Small intestine (tissue), 7 donors: ENCODE measurements at regions not wholly inside any gene's neighbourhood (a gene's known extent, or its start where the extent isn't known, plus 50 kb on each side); places are given as distances from the start of the nearest gene placed in this dataset.
A peak's percentile ranks its signal among the peaks of the same experiment; 100 is the strongest.
"Not testable (repeated sequence)": the region's sequence is repeated elsewhere in the genome, so short reads cannot be mapped to it uniquely, and the experiment has no call there.

Source experiments
- DNase-seq, 2 donors: peaks; one replicate each; pipeline versions ENCODE4 v3.0.0 to v3.0.0-alpha.2; 2013
- FAIRE-seq: peaks from 2 replicates; lab custom pipeline; 2012; peaks lifted over from hg19 to GRCh38; lab: Jason Lieb, UNC
- H3K27ac ChIP-seq, 3 donors: one replicate each; pipeline ENCODE4 v1.5.1; 2013; ENCODE audit warnings: low read length in 2 of 3, mild to moderate bottlenecking in 2 of 3, control low read depth in 1 of 3, inconsistent platforms in 1 of 3, low read depth in 1 of 3, moderate library complexity in 1 of 3
- H3K27me3 ChIP-seq, 3 donors: one replicate each; pipeline ENCODE4 v1.6.1; 2013; ENCODE audit warnings: low read length in 3 of 3, inconsistent platforms in 1 of 3; ENCODE audit not compliant: control insufficient read depth in 3 of 3, insufficient read depth in 3 of 3
- H3K36me3 ChIP-seq, 3 donors: one replicate each; pipeline ENCODE4 v1.6.1; 2013; ENCODE audit warnings: low read length in 3 of 3, inconsistent platforms in 1 of 3, low read depth in 1 of 3, mild to moderate bottlenecking in 1 of 3, moderate library complexity in 1 of 3; ENCODE audit not compliant: control insufficient read depth in 3 of 3, insufficient read depth in 2 of 3
- H3K4me1 ChIP-seq, 3 donors: one replicate each; pipeline ENCODE4 v1.6.1; 2013; ENCODE audit warnings: low read length in 2 of 3, inconsistent platforms in 1 of 3, low read depth in 1 of 3, mild to moderate bottlenecking in 1 of 3, moderate library complexity in 1 of 3; ENCODE audit not compliant: control insufficient read depth in 3 of 3, insufficient read depth in 2 of 3
- H3K4me3 ChIP-seq, 3 donors: one replicate each; pipeline ENCODE4 v1.5.1; 2013; ENCODE audit warnings: low read length in 3 of 3, control low read depth in 1 of 3, inconsistent platforms in 1 of 3, low read depth in 1 of 3, mild to moderate bottlenecking in 1 of 3, moderate library complexity in 1 of 3
- H3K9me3 ChIP-seq, 2 donors: one replicate each; pipeline ENCODE4 v1.6.1; 2013; ENCODE audit warnings: low read depth in 1 of 2, low read length in 1 of 2; ENCODE audit not compliant: control insufficient read depth in 2 of 2, insufficient read depth in 1 of 2
- WGBS, 3 donors: extraction: QIAGEN DNeasy Blood & Tissue Kit; methylation state at CpG; one replicate each; pipeline ENCODE4 v1.1.7; 2013; 5-methylcytosine and 5-hydroxymethylcytosine counted together
- donor health status: healthy with polysubstance abuse.
- donor health status: control.
- donor health status: control.
- donor health status: Bipolar disorder and iron deficiency.
- donor health status: healthy.

DNA sequence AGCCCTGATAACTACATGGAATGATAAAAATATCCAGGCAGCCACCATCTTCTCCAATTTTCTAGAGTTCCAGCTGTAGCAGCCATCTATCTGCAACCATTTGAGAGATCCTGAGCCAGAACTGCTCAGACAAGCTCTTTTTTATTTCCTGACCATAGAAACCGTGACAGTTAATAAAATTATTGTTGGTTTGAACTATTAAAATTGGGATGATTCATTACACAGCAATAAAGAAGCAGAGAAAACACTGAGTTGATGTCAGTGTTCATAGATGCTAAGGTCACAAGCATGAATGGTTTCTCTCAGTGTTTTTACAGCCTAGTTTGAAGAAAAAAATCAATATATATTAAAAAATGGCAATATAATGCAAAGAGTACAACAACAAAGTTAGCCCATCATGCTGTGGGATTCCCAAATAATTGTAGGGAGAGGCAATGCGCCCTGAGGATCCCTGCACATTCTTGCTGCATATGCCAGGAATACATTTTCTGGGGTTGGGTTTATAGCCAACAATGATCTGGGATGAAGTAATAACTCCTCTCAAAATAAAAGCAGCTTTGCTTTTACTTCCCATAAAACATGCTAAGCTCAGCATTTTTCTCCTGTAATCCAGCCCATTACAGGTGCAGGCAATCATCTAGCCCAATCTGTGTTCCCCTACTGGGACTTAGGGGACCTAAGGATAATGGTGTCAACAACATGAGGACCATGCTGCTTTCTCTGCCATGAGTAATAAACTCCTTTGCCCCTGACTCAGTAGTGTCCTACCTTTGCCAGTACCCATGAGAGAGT, 84.0 kb downstream of the PABPC4L start:
- FAIRE-seq (no peak), DNase-seq (no peak)
- no peaks in the 10 kb centered on the region for H3K9me3 ChIP-seq
- H3K4me1 ChIP-seq, result no peaks in the 10 kb centered on the region
- H3K27me3 ChIP-seq, result no peaks in the 10 kb centered on the region
- WGBS, 3 donors, result 51 to 74% (median 57%) methylated on average over 2 of the region's 2 CpGs
- no peaks in the 10 kb centered on the region for H3K36me3 ChIP-seq
- no peak overlapping the region for H3K27ac ChIP-seq
- no peak overlapping the region for H3K4me3 ChIP-seq

GRCh38 chr4:134089885-134090284, 111.7 kb downstream of the PABPC4L start:
- 20 to 59% (median 25%) methylated on average over 3 of the region's 3 CpGs for WGBS, 3 donors
- FAIRE-seq, result no peak

GRCh38 chr4:134085496-134085895, 116.1 kb downstream of the PABPC4L start:
- Histone ChIP-seq H3K4me3 (no peak overlapping the region), H3K27me3 (no peaks in the 10 kb centered on the region), H3K27ac (no peak overlapping the region), H3K36me3 (no peaks in the 10 kb centered on the region), H3K4me1 (no peaks in the 10 kb centered on the region), H3K9me3 (no peaks in the 10 kb centered on the region)
- FAIRE-seq (no peak), DNase-seq (no peak)
- WGBS, 3 donors, result 74 to 85% (median 76%) methylated on average over 2 of the region's 2 CpGs

More at GRCh38 chr4:134089885-134090284, 111.7 kb downstream of the PABPC4L start:
- DNase-seq, result peak in 1 of 2 donors; percentile 5
- no peaks in the 10 kb centered on the region for H3K4me1 ChIP-seq
- H3K9me3 ChIP-seq, result no peaks in the 10 kb centered on the region
- no peaks in the 10 kb centered on the region for H3K36me3 ChIP-seq
- H3K27ac ChIP-seq, result no peak overlapping the region
- H3K27me3 ChIP-seq, result no peaks in the 10 kb centered on the region
- H3K4me3 ChIP-seq, result no peak overlapping the region

DNA sequence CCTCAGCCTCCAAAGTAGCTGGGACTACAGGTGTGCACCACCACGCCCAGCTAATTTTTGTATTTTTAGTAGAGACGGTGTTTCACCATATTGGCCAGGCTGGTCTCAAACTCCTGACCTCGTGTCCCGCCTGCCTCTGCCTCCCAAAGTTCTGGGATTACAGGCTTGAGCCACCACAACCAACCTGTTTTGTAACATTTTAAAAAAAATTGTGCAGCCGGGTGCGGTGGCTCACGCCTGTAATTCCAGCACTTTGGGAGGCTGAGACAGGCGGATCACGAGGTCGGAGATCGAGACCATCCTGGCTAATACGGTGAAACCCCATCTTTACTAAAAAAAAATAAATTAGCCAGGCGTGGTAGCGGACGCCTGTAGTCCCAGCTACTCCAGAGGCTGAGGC, 122.5 kb downstream of the PABPC4L start:
- not testable (repeated sequence) for H3K27ac ChIP-seq, H3K4me3 ChIP-seq, FAIRE-seq, H3K4me1 ChIP-seq, H3K9me3 ChIP-seq, DNase-seq, H3K27me3 ChIP-seq, H3K36me3 ChIP-seq
- WGBS, 3 donors, result 92 to 96% (median 93%) methylated on average over 15 of the region's 15 CpGs

- Histone ChIP-seq H3K36me3 (no peaks in the 10 kb centered on the region), H3K27me3 (no peaks in the 10 kb centered on the region), H3K9me3 (no peaks in the 10 kb centered on the region), H3K27ac (no peak overlapping the region), H3K4me3 (no peak overlapping the region), H3K4me1 (no peaks in the 10 kb centered on the region)
- FAIRE-seq (no peak), DNase-seq (no peak)
- 62 to 73% (median 68%) methylated on average over 11 of the region's 11 CpGs for WGBS, 3 donors
These were observed 123.2 kb downstream of the PABPC4L start for GRCh38 chr4:134078230-134078914.

GRCh38 chr4:134073711-134074110, 127.9 kb downstream of the PABPC4L start:
- Histone ChIP-seq H3K4me1 (no peaks in the 10 kb centered on the region), H3K27ac (no peak overlapping the region), H3K36me3 (no peaks in the 10 kb centered on the region), H3K27me3 (no peaks in the 10 kb centered on the region), H3K9me3 (no peaks in the 10 kb centered on the region), H3K4me3 (no peak overlapping the region)
- no peak for FAIRE-seq
- no peak for DNase-seq
- 45 to 73% (median 45%) methylated on average over 2 of the region's 2 CpGs for WGBS, 3 donors

GRCh38 chr4:134072137-134072536, 129.5 kb downstream of the PABPC4L start:
- FAIRE-seq, result no peak

GRCh38 chr4:134070174-134070573, 131.4 kb downstream of the PABPC4L start:
- Histone ChIP-seq H3K27ac (no peak overlapping the region), H3K4me1 (no peaks in the 10 kb centered on the region), H3K9me3 (no peaks in the 10 kb centered on the region), H3K4me3 (no peak overlapping the region), H3K36me3 (no peaks in the 10 kb centered on the region), H3K27me3 (no peaks in the 10 kb centered on the region)
- DNase-seq, result no peak
- FAIRE-seq, result no peak
- 92 to 94% (median 93%) methylated on average over 6 of the region's 6 CpGs for WGBS, 3 donors

More at GRCh38 chr4:134072137-134072536, 129.5 kb downstream of the PABPC4L start:
- no peak for DNase-seq
- Histone ChIP-seq H3K9me3 (no peaks in the 10 kb centered on the region), H3K27me3 (no peaks in the 10 kb centered on the region), H3K4me1 (no peaks in the 10 kb centered on the region), H3K36me3 (no peaks in the 10 kb centered on the region), H3K27ac (no peak overlapping the region), H3K4me3 (no peak overlapping the region)
